ENCODE measurements at regions not wholly inside any gene's neighbourhood (a gene's known extent, or its start where the extent isn't known, plus 50 kb on each side); places are given as distances from the start of the nearest gene placed in this dataset.

DNA sequence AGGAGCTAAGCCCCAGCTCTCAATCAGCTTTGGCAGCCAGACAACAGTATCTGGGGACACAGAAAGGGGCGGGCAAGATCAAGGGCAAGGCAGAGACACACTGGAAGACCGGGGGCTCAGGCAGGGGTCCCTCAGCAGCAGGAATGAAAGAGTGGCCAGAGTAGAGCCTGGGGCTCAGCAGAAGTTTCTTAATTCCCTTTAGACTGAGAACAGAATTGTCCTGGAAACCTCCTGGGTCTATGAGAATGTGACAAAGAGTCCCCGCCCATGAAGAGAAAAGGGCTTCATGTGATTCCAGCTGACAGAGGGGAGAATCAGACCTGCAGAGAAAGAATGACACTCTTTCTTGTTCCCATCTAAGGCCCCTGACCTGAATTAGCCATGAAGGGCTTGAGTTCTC is 95.2 kb upstream of the CTNNB1 start:
- H3K4me1 ChIP-seq (replicated peaks in 1 of 4; ENCODE audit: control insufficient read depth in 3 of 4, insufficient read depth in 4 of 4, low read length in 3 of 4), result peaks cover 0 to 8% (median 3%) of the 10 kb centered on the region in 4 experiments; a peak in 3 of 7 replicates
- H2BK120ac ChIP-seq (replicated peaks; ENCODE audit: low read depth, low read length), result no peak overlapping the region
- 93% methylated on average over 3 of the region's 3 CpGs; no CpG with 5 or more reads in 1 of the 2 experiments for WGBS, 2 experiments (ENCODE audit: extremely low coverage in 1 of 2, insufficient coverage in 1 of 2, insufficient read length in 1 of 2, insufficient replicate concordance in 2 of 2, low coverage in 1 of 2, low lambda C conversion rate in 2 of 2, missing lambda C conversion rate in 1 of 2)
- POLR2A ChIA-PET (ENCODE audit: partially characterized antibody), result interaction anchor here (1.9 kb wide), 1 partner anchor 95 kb away, joined by 7 read pairs; the partner anchor contains the start of gene CTNNB1
- H2BK5ac ChIP-seq (ENCODE audit: low read depth, low read length), result no peak overlapping the region
- no peak overlapping the region for H3K14ac ChIP-seq (ENCODE audit: insufficient read length)
- no peak overlapping the region; the same call in 1 of the 2 replicates for H4K8ac ChIP-seq (ENCODE audit: extremely low read depth, insufficient read depth, low read length)
- no peak overlapping the region for H3K9ac ChIP-seq (replicated peaks in 1 of 4; ENCODE audit: extremely low read depth in 1 of 4, low read depth in 3 of 4, low read length in 3 of 4)
- H3K4me2 ChIP-seq (ENCODE audit: insufficient read depth in 1 of 2, low read depth in 2 of 2, low read length in 2 of 2), result no peak overlapping the region
- no peak overlapping the region for H4K5ac ChIP-seq (ENCODE audit: insufficient read length, low read depth, low read length)
- H3K36me3 ChIP-seq (ENCODE audit: control insufficient read depth in 2 of 4, insufficient read depth in 4 of 4, low read length in 3 of 4), result no peaks in the 10 kb centered on the region
- no peak overlapping the region for H3K18ac ChIP-seq (ENCODE audit: extremely low read depth, low read length)
- no peaks in the 10 kb centered on the region for H3K79me2 ChIP-seq (ENCODE audit: control insufficient read depth in 1 of 2, insufficient read depth in 2 of 2, low read length in 2 of 2)
- H2AFZ ChIP-seq (ENCODE audit: low read length), result no peak overlapping the region
- H3K79me1 ChIP-seq (ENCODE audit: low read depth, low read length), result no peaks in the 10 kb centered on the region
- H3K23ac ChIP-seq (ENCODE audit: insufficient read length), result no peak overlapping the region
- no peak overlapping the region for H2BK15ac ChIP-seq (ENCODE audit: low read length)
- H4K91ac ChIP-seq (replicated peaks; ENCODE audit: insufficient read length, low read length), result no peak overlapping the region
- no peaks in the 10 kb centered on the region for H3K27me3 ChIP-seq (replicated peaks in 1 of 4; ENCODE audit: control insufficient read depth in 3 of 4, extremely low read depth in 1 of 4, insufficient read depth in 3 of 4, low read length in 3 of 4)
- no peaks in the 10 kb centered on the region for H3K23me2 ChIP-seq (ENCODE audit: low read depth, low read length)
- no peak overlapping the region for H3K56ac ChIP-seq (replicated peaks; ENCODE audit: insufficient read length, low read depth, low read length)
- H3K4ac ChIP-seq (replicated peaks; ENCODE audit: insufficient read length, low read depth, low read length), result no peak overlapping the region
- no peaks in the 10 kb centered on the region for H4K20me1 ChIP-seq (replicated peaks in 1 of 2; ENCODE audit: control insufficient read depth in 1 of 2, insufficient read depth in 2 of 2, low read length in 2 of 2)
- H2AK5ac ChIP-seq (ENCODE audit: low read depth, low read length), result no peak overlapping the region
- CTCF ChIA-PET (ENCODE audit: partially characterized antibody), result interaction anchor here (1.4 kb wide), 1 partner anchor 12 kb away, joined by 3 read pairs; no protein-coding TSS in a partner anchor
- H3K27ac ChIP-seq (ENCODE audit: low read depth, low read length), result no peak overlapping the region
- no peak overlapping the region for H2BK20ac ChIP-seq (ENCODE audit: low read length)
- H3K9me3 ChIP-seq (ENCODE audit: insufficient read depth in 2 of 2, low read depth in 1 of 2, low read length in 1 of 2), result no peaks in the 10 kb centered on the region
- no peak for DNase-seq (ENCODE audit: low read depth in 1 of 2, low spot score in 2 of 2)
- no peak overlapping the region for H3K4me3 ChIP-seq (ENCODE audit: extremely low read depth in 1 of 4, insufficient read depth in 2 of 4, low read depth in 3 of 4, low read length in 4 of 4)
- FAIRE-seq, result no peak
- H2BK12ac ChIP-seq (ENCODE audit: low read depth, low read length), result no peak overlapping the region
